Adrenal gland (tissue), 5 donors: ENCODE measurements at regions not wholly inside any gene's neighbourhood (a gene's known extent, or its start where the extent isn't known, plus 50 kb on each side); places are given as distances from the start of the nearest gene placed in this dataset.

Source experiments
- CTCF ChIP-seq, 6 experiments: fragments of 450-650 bp in 4 of 6; fragments of 200-600 bp in 2 of 6; sonication (generic) in 1 of 6; IDR thresholded peaks; 1 replicate in 5 of 6; 2 replicates in 1 of 6; pipeline versions ENCODE4 v1.5.1 to v1.8.0; 2016 to 2021; ENCODE audit warnings: antibody characterized with exemption in 6 of 6, mild to moderate bottlenecking in 2 of 6, moderate library complexity in 1 of 6
- POLR2A ChIP-seq, 2 donors: fragments of 450-650 bp; IDR thresholded peaks; one replicate each; pipeline ENCODE4 v1.6.1; 2017; ENCODE audit warnings: antibody characterized with exemption in 2 of 2, mild to moderate bottlenecking in 2 of 2, moderate library complexity in 1 of 2
- donor health status: DM: no; HTN: no; CAD: no.

GRCh38 chr5:54671681-54672080 is 154.1 kb downstream of the SNX18 start:
- TF ChIP-seq CTCF (IDR thresholded peaks at IDR 0.05) (no peak), POLR2A (IDR thresholded peaks at IDR 0.05) (no peak)
